22Rv1 (cell line): ENCODE measurements at regions not wholly inside any gene's neighbourhood (a gene's known extent, or its start where the extent isn't known, plus 50 kb on each side); places are given as distances from the start of the nearest gene placed in this dataset.

Experiments
- H3K27ac ChIP-seq: fragments of 450-650 bp; 2 replicates; pipeline ENCODE4 v1.5.1; 2017
- CTCF ChIP-seq: fragments of 450-650 bp; IDR thresholded peaks from 2 replicates; pipeline ENCODE4 v1.5.1; 2017; ENCODE audit warnings: mild to moderate bottlenecking
- ZFX ChIP-seq: fragments of 450-650 bp; IDR thresholded peaks from 2 replicates; pipeline ENCODE4 v1.6.1; 2017; ENCODE audit warnings: antibody characterized with exemption, borderline replicate concordance

- no peak overlapping the region for H3K27ac ChIP-seq
- TF ChIP-seq ZFX (no peak), CTCF (no peak)
Measured at GRCh38 chr20:50409495-50409894, 100.7 kb upstream of the PTPN1 start.

- TF ChIP-seq ZFX = no peak
- TF ChIP-seq CTCF = no peak
- H3K27ac ChIP-seq = no peak overlapping the region
Measured at GRCh38 chr20:50410343-50410742, 99.8 kb upstream of the PTPN1 start.

- TF ChIP-seq ZFX (no peak), CTCF (no peak)
- H3K27ac ChIP-seq = no peak overlapping the region
Measured at GRCh38 chr20:50412069-50412468, 98.1 kb upstream of the PTPN1 start.

- TF ChIP-seq ZFX = no peak
- TF ChIP-seq CTCF = no peak
- H3K27ac ChIP-seq = no peak overlapping the region
Measured at GRCh38 chr20:50412499-50412898, 97.7 kb upstream of the PTPN1 start.

GRCh38 chr20:50413088-50413500, 97.1 kb upstream of the PTPN1 start:
- H3K27ac ChIP-seq = no peak overlapping the region
- no peak for TF ChIP-seq CTCF
- no peak for TF ChIP-seq ZFX

- peak overlapping the region; percentile 75 for H3K27ac ChIP-seq
- no peak for TF ChIP-seq ZFX
- no peak for TF ChIP-seq CTCF
Measured at GRCh38 chr20:50415021-50415515, 95.1 kb upstream of the PTPN1 start.

GRCh38 chr20:50415516-50416268, 94.5 kb upstream of the PTPN1 start:
- H3K27ac ChIP-seq = peak overlapping the region; percentile 75
- TF ChIP-seq ZFX = no peak
- TF ChIP-seq CTCF = no peak
